Astrocyte (in vitro differentiated cells and primary cell): ENCODE measurements at regions not wholly inside any gene's neighbourhood (a gene's known extent, or its start where the extent isn't known, plus 50 kb on each side); places are given as distances from the start of the nearest gene placed in this dataset.

Experiments
- DNase-seq: peaks from one replicate; pipeline ENCODE4 v3.0.0-alpha.2; 2010; ENCODE audit warnings: low read depth
- FAIRE-seq: peaks from 2 replicates; lab custom pipeline; 2011; peaks lifted over from hg19 to GRCh38; lab: Jason Lieb, UNC
- H2AFZ ChIP-seq: 2 replicates; pipeline ENCODE4 v1.6.0; 2012; ENCODE audit warnings: low read depth, low read length, inconsistent platforms
- H3K27ac ChIP-seq: 2 replicates; pipeline ENCODE4 v1.5.1; 2011; ENCODE audit warnings: low read depth, low read length, inconsistent platforms
- H3K27me3 ChIP-seq: 2 replicates; pipeline ENCODE4 v1.6.0; 2011; ENCODE audit warnings: low read length, inconsistent platforms; ENCODE audit not compliant: insufficient read depth
- H3K36me3 ChIP-seq: 2 replicates; pipeline ENCODE4 v1.5.1; 2011; ENCODE audit warnings: low read length, inconsistent platforms; ENCODE audit not compliant: insufficient read depth
- H3K4me1 ChIP-seq: 2 replicates; pipeline ENCODE4 v1.5.1; 2011; ENCODE audit warnings: low read length, inconsistent platforms; ENCODE audit not compliant: insufficient read depth
- H3K4me2 ChIP-seq: 2 replicates; pipeline ENCODE4 v1.6.0; 2012; ENCODE audit warnings: low read length, inconsistent platforms
- H3K4me3 ChIP-seq: 2 replicates; pipeline ENCODE4 v1.5.1; 2011; ENCODE audit warnings: low read depth, mild to moderate bottlenecking, low read length, inconsistent platforms; ENCODE audit not compliant: insufficient read depth
- H3K79me2 ChIP-seq: 2 replicates; pipeline ENCODE4 v1.6.0; 2012; ENCODE audit warnings: mild to moderate bottlenecking, low read length, inconsistent platforms; ENCODE audit not compliant: insufficient read depth
- H3K9ac ChIP-seq: 2 replicates; pipeline ENCODE4 v1.6.0; 2012; ENCODE audit warnings: mild to moderate bottlenecking, low read length, inconsistent platforms
- H3K9me3 ChIP-seq: 2 replicates; pipeline ENCODE4 v1.5.1; 2012; ENCODE audit warnings: low read depth, mild to moderate bottlenecking, low read length, inconsistent platforms; ENCODE audit not compliant: insufficient read depth
- H4K20me1 ChIP-seq: 2 replicates; pipeline ENCODE4 v1.6.0; 2012; ENCODE audit warnings: low read length, inconsistent platforms; ENCODE audit not compliant: insufficient read depth
- H3K27ac Mint-ChIP-seq: one replicate; pipeline ENCODE4 v1.8.0; 2021; ENCODE audit warnings: mild to moderate bottlenecking, mixed read lengths; ENCODE audit not compliant: unreplicated experiment
- H3K27me3 Mint-ChIP-seq: one replicate; pipeline ENCODE4 v1.8.0; 2021; ENCODE audit warnings: low read depth, mixed read lengths; ENCODE audit not compliant: unreplicated experiment
- H3K36me3 Mint-ChIP-seq: one replicate; pipeline ENCODE4 v1.8.0; 2021; ENCODE audit warnings: low read depth, mixed read lengths; ENCODE audit not compliant: unreplicated experiment
- H3K4me1 Mint-ChIP-seq: one replicate; pipeline ENCODE4 v1.8.0; 2021; ENCODE audit warnings: low read depth, mixed read lengths; ENCODE audit not compliant: unreplicated experiment
- H3K4me3 Mint-ChIP-seq: one replicate; pipeline ENCODE4 v1.8.0; 2021; ENCODE audit warnings: mild to moderate bottlenecking, moderate library complexity, mixed read lengths; ENCODE audit not compliant: unreplicated experiment
- H3K9me3 Mint-ChIP-seq: one replicate; pipeline ENCODE4 v1.8.0; 2021; ENCODE audit warnings: mild to moderate bottlenecking, mixed read lengths; ENCODE audit not compliant: unreplicated experiment
- CTCF ChIP-seq: IDR thresholded peaks from 2 replicates; pipeline ENCODE4 v1.5.1; 2011; ENCODE audit warnings: low read depth, mild to moderate bottlenecking, inconsistent platforms, low read length, moderate library complexity; ENCODE audit not compliant: insufficient read depth
- EZH2 ChIP-seq: IDR thresholded peaks from 2 replicates; pipeline ENCODE4 v1.6.1; 2012; ENCODE audit warnings: mild to moderate bottlenecking, low read length, inconsistent platforms; ENCODE audit not compliant: insufficient read depth

GRCh38 chr13:111033172-111034130 is 81.7 kb upstream of the ARHGEF7 start:
- H3K36me3 ChIP-seq, result no peaks in the 10 kb centered on the region
- no peak for DNase-seq
- no peak for TF ChIP-seq CTCF
- no peak for TF ChIP-seq EZH2
- Mint-ChIP-seq H3K36me3 (peaks cover 3% of the 10 kb centered on the region), H3K4me1 (peaks cover 5% of the 10 kb centered on the region), H3K9me3 (peaks cover 9% of the 10 kb centered on the region), H3K4me3 (no peak overlapping the region), H3K27ac (peak overlapping the region; percentile 10), H3K27me3 (peaks cover 13% of the 10 kb centered on the region)
- H3K79me2 ChIP-seq, result no peaks in the 10 kb centered on the region
- H3K27ac ChIP-seq, result no peak overlapping the region
- FAIRE-seq, result no peak
- no peak overlapping the region for H2AFZ ChIP-seq
- H3K4me3 ChIP-seq, result no peak overlapping the region
- peaks cover 3% of the 10 kb centered on the region for H3K4me1 ChIP-seq
- H3K27me3 ChIP-seq, result peaks cover 3% of the 10 kb centered on the region
- H3K9me3 ChIP-seq, result no peaks in the 10 kb centered on the region
- H4K20me1 ChIP-seq, result no peaks in the 10 kb centered on the region
- no peak overlapping the region for H3K9ac ChIP-seq
- H3K4me2 ChIP-seq, result no peak overlapping the region

DNA sequence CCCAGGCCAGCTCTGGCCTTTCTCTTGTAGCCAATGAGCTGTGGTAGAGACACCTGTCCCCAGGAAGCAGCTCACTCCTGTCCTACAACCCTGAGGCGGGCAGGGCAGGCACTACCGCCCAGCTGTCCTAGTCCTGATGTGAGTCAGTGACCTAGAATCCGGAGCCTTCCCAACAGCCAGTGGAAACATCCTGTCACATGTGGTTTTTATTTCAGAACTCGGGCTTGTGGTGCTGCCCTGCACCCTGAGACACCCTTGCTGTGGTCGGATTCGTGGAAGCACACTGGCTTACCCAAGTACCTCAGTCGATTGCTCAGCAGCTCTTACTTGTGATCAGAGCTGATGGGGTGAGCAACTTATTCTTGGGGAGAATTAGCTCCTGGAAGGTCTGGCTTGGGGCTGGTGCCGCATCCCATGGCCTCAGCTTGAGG is 83.6 kb upstream of the ARHGEF7 start:
- Mint-ChIP-seq H3K4me3 (peak overlapping the region; percentile 27), H3K9me3 (peaks cover 15% of the 10 kb centered on the region), H3K36me3 (peaks cover 3% of the 10 kb centered on the region), H3K27me3 (peaks cover 6% of the 10 kb centered on the region), H3K4me1 (peaks cover 14% of the 10 kb centered on the region), H3K27ac (peak overlapping the region; percentile 47)
- Histone ChIP-seq H3K4me1 (peaks cover 3% of the 10 kb centered on the region), H3K27me3 (no peaks in the 10 kb centered on the region), H3K27ac (no peak overlapping the region), H4K20me1 (no peaks in the 10 kb centered on the region), H3K79me2 (no peaks in the 10 kb centered on the region), H3K4me2 (peak overlapping the region; percentile 10), H2AFZ (no peak overlapping the region), H3K9ac (no peak overlapping the region), H3K4me3 (no peak overlapping the region), H3K36me3 (no peaks in the 10 kb centered on the region), H3K9me3 (no peaks in the 10 kb centered on the region)
- DNase-seq (peak; percentile 63), FAIRE-seq (peak; percentile 32)
- TF ChIP-seq CTCF (no peak), EZH2 (no peak)
